HCT116 (cell line): ENCODE measurements at regions not wholly inside any gene's neighbourhood (a gene's known extent, or its start where the extent isn't known, plus 50 kb on each side); places are given as distances from the start of the nearest gene placed in this dataset.

Experiments
- ATAC-seq: fragments of 200-7000 bp; cut with Tn5 transposase; 2 replicates; pipeline ENCODE4 v1.9.1; 2020; ENCODE audit warnings: mild to moderate bottlenecking, moderate library complexity
- BruUV-seq: library from RNA; stranded (reverse); fragments of 400-500 nt; replicated peaks from 2 replicates; lab custom pipeline; 2021; lab: Mats Ljungman, UMichigan
- CTCF ChIA-PET: fragments of 300-600 bp; sonication (Branson Sonifier 250); formaldehyde crosslinking; loops from one replicate; lab custom pipeline; 2021; ENCODE audit warnings: antibody characterized with exemption; lab: Charles Lee
- POLR2A ChIA-PET: fragments of 300-600, 350-600 bp; sonication (Branson Sonifier 250); formaldehyde crosslinking; loops from one replicate; lab custom pipeline; 2021; ENCODE audit warnings: antibody characterized with exemption; lab: Charles Lee
- RAD21 ChIA-PET, 2 experiments: fragments of 300-600 bp; sonication (Branson Sonifier 250); formaldehyde crosslinking; loops; one replicate each; lab custom pipeline; 2023; ENCODE audit warnings: low total read pairs in 2 of 2; ENCODE audit not compliant: uncharacterized antibody in 2 of 2, unreplicated experiment in 2 of 2, low non-redundant PET in 1 of 2; lab: Charles Lee
- DNase-seq: peaks from one replicate; pipeline ENCODE4 v3.0.0-alpha.2; 2010; ENCODE audit warnings: low read depth, low spot score
- H2AFZ ChIP-seq: fragments of 200-600 bp; shearing (Covaris generic), sonication (generic); 2 replicates; pipeline ENCODE4 v1.6.1; 2017; ENCODE audit warnings: low read depth, mixed run types, mixed read lengths, antibody characterized with exemption, low read length; ENCODE audit not compliant: poor library complexity, severe bottlenecking
- H3K27ac ChIP-seq: 2 replicates; pipeline ENCODE4 v1.5.1; 2012; ENCODE audit warnings: low read depth, low read length
- H3K27me3 ChIP-seq: fragments of 200-600 bp; sonication (generic); 2 replicates; pipeline ENCODE4 v1.6.1; 2016; ENCODE audit warnings: mixed run types, low read length, mixed read lengths; ENCODE audit not compliant: insufficient read depth
- H3K36me3 ChIP-seq, 2 experiments: fragments of 200-500 bp in 1 of 2; fragments of 200-600 bp in 1 of 2; sonication (Bioruptor generic) in 1 of 2; sonication (generic) in 1 of 2; 2 replicates each; pipeline versions ENCODE4 v1.5.1 to v1.6.1; 2014 to 2016; ENCODE audit warnings: low read length in 2 of 2, inconsistent platforms in 1 of 2, mixed read lengths in 1 of 2, mixed run types in 1 of 2; ENCODE audit not compliant: insufficient read depth in 2 of 2, control insufficient read depth in 1 of 2
- H3K4me1 ChIP-seq, 2 experiments: fragments of 200-600 bp in 1 of 2; sonication (generic) in 1 of 2; 2 replicates each; pipeline versions ENCODE4 v1.5.1 to v1.6.1; 2012 to 2017; ENCODE audit warnings: low read length in 2 of 2, inconsistent platforms in 1 of 2, mild to moderate bottlenecking in 1 of 2, mixed read lengths in 1 of 2, mixed run types in 1 of 2, moderate library complexity in 1 of 2; ENCODE audit not compliant: insufficient read depth in 2 of 2, control insufficient read depth in 1 of 2
- H3K4me2 ChIP-seq: fragments of 200-600 bp; sonication (generic); 2 replicates; pipeline ENCODE4 v1.6.1; 2017; ENCODE audit warnings: mixed run types, low read length, mixed read lengths
- H3K4me3 ChIP-seq, 2 experiments: fragments of 200-600 bp in 1 of 2; sonication (generic) in 1 of 2; replicated peaks in 1 of 2; 2 replicates each; pipeline ENCODE4 v1.5.1; 2011 to 2016; ENCODE audit warnings: low read length in 2 of 2, control low read depth in 1 of 2, low read depth in 1 of 2, mild to moderate bottlenecking in 1 of 2, mixed read lengths in 1 of 2, mixed run types in 1 of 2
- H3K79me2 ChIP-seq: fragments of 200-600 bp; sonication (generic); 2 replicates; pipeline ENCODE4 v1.6.1; 2017; ENCODE audit warnings: mild to moderate bottlenecking, mixed run types, low read length, moderate library complexity, mixed read lengths; ENCODE audit not compliant: insufficient read depth
- H3K9ac ChIP-seq: fragments of 200-600 bp; sonication (generic); 2 replicates; pipeline ENCODE4 v1.6.1; 2016; ENCODE audit warnings: low read length, mixed read lengths
- H3K9me2 ChIP-seq: fragments of 200-600 bp; sonication (generic), shearing (Covaris generic); 2 replicates; pipeline ENCODE4 v1.6.1; 2017; ENCODE audit warnings: mixed run types, mild to moderate bottlenecking, moderate library complexity; ENCODE audit not compliant: insufficient read depth
- H3K9me3 ChIP-seq, 2 experiments: fragments of 200-500 bp in 1 of 2; fragments of 200-600 bp in 1 of 2; sonication (Bioruptor generic) in 1 of 2; sonication (generic) in 1 of 2; 2 replicates each; pipeline ENCODE4 v1.6.1; 2014 to 2017; ENCODE audit warnings: low read length in 2 of 2, mixed read lengths in 2 of 2, inconsistent platforms in 1 of 2, low read depth in 1 of 2, mild to moderate bottlenecking in 1 of 2, mixed run types in 1 of 2, moderate library complexity in 1 of 2; ENCODE audit not compliant: control insufficient read depth in 1 of 2, insufficient read depth in 1 of 2
- H4K20me1 ChIP-seq: fragments of 200-600 bp; sonication (generic), shearing (Covaris generic); 2 replicates; pipeline ENCODE4 v1.6.1; 2017; ENCODE audit warnings: mixed run types, mild to moderate bottlenecking, moderate library complexity; ENCODE audit not compliant: insufficient read depth
- CBX3 ChIP-seq: IDR thresholded peaks from 2 replicates; pipeline ENCODE4 v1.6.1; 2012; ENCODE audit warnings: low read depth
- CEBPB ChIP-seq: IDR thresholded peaks from 2 replicates; pipeline ENCODE4 v1.6.1; 2012; ENCODE audit warnings: low read depth
- EGR1 ChIP-seq: IDR thresholded peaks from 2 replicates; pipeline ENCODE4 v1.6.1; 2012; ENCODE audit warnings: low read depth
- EZH2 ChIP-seq: fragments of 200-600 bp; sonication (generic); IDR thresholded peaks from 2 replicates; pipeline ENCODE4 v1.6.1; 2017; ENCODE audit warnings: antibody characterized with exemption, mixed run types
- EZH2phosphoT487 ChIP-seq: fragments of 200-600 bp; IDR thresholded peaks from 2 replicates; pipeline ENCODE4 v1.6.1; 2018; ENCODE audit warnings: antibody characterized with exemption, borderline replicate concordance
- TCF7L2 ChIP-seq: IDR thresholded peaks from 2 replicates; pipeline ENCODE4 v1.7.0; 2011; ENCODE audit warnings: borderline replicate concordance, inconsistent platforms; ENCODE audit not compliant: insufficient read depth, insufficient read length; ENCODE audit errors: extremely low read depth
- YY1 ChIP-seq: IDR thresholded peaks from 2 replicates; pipeline ENCODE4 v1.6.1; 2011; ENCODE audit warnings: low read length, low read depth, moderate library complexity, mild to moderate bottlenecking; ENCODE audit not compliant: insufficient replicate concordance; ENCODE audit errors: extremely low read depth
- ZFX ChIP-seq: fragments of 450-650 bp; IDR thresholded peaks from 2 replicates; pipeline ENCODE4 v1.6.1; 2017
- ZNF274 ChIP-seq: fragments of 200-500 bp; sonication (Bioruptor generic); IDR thresholded peaks from 2 replicates; pipeline ENCODE4 v1.6.1; 2014; ENCODE audit warnings: mild to moderate bottlenecking, low read depth, low read length, inconsistent platforms
- intact Hi-C: fragments of 100-400 bp; cut with micrococcal nuclease; formaldehyde crosslinking; loops from 2 replicates; pipeline ENCODE4 v1.10.0; 2022
- TF ChIP-seq, protein P1 (sequence below), 3 experiments: fragments of 200-600 bp in 1 of 3; sonication (generic) in 1 of 3; IDR thresholded peaks in 2 of 3; conservative IDR thresholded peaks in 1 of 3; 2 replicates each; pipeline ENCODE4 v1.5.1; 2012 to 2017; ENCODE audit warnings: low read depth in 2 of 3, low read length in 2 of 3, antibody characterized with exemption in 1 of 3, borderline replicate concordance in 1 of 3, control low read depth in 1 of 3, mild to moderate bottlenecking in 1 of 3, mixed read lengths in 1 of 3, mixed run types in 1 of 3, moderate library complexity in 1 of 3; ENCODE audit not compliant: insufficient read depth in 1 of 3
- TF ChIP-seq, protein P2 (sequence below): IDR thresholded peaks from 2 replicates; pipeline ENCODE4 v1.6.1; 2012
- TF ChIP-seq, protein P3 (sequence below): IDR thresholded peaks from 2 replicates; pipeline ENCODE4 v1.6.1; 2011; ENCODE audit warnings: mild to moderate bottlenecking, low read length, moderate library complexity; ENCODE audit not compliant: insufficient replicate concordance; ENCODE audit errors: extremely low read depth

DNA sequence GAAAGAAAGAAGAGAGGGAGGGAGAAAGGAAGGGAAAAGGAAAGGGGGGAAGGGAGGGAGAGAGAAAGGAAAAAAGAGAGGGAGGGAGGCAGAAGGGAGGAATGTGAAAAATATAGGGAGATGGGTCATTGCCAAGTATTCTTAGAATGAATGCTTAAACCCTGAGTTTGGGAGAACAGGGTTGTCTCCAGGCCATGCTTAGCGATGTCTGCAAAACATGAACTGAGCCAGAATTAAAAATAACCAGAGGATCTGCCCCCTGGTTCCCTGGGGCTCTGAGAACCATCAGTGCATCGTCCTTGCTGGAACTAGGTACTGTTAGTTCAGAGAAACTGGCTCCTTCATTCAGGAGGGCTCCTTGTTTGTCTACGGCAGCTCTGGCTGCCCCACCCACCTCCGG, 170.4 kb downstream of the IRX5 start:
- no TSS peak for BruUV-seq
- Histone ChIP-seq H4K20me1 (no peaks in the 10 kb centered on the region), H3K4me1 (no peaks in the 10 kb centered on the region), H3K9me3 (no peaks in the 10 kb centered on the region), H2AFZ (no peak overlapping the region)
- intact Hi-C loops, result no loop called here
- CTCF ChIA-PET, result no interaction called here
- TF ChIP-seq ZNF274, result no peak
- TF ChIP-seq ZFX, result no peak
- TF ChIP-seq CEBPB, result no peak
- no peak for TF ChIP-seq EZH2phosphoT487
- TF ChIP-seq, protein P1, sequence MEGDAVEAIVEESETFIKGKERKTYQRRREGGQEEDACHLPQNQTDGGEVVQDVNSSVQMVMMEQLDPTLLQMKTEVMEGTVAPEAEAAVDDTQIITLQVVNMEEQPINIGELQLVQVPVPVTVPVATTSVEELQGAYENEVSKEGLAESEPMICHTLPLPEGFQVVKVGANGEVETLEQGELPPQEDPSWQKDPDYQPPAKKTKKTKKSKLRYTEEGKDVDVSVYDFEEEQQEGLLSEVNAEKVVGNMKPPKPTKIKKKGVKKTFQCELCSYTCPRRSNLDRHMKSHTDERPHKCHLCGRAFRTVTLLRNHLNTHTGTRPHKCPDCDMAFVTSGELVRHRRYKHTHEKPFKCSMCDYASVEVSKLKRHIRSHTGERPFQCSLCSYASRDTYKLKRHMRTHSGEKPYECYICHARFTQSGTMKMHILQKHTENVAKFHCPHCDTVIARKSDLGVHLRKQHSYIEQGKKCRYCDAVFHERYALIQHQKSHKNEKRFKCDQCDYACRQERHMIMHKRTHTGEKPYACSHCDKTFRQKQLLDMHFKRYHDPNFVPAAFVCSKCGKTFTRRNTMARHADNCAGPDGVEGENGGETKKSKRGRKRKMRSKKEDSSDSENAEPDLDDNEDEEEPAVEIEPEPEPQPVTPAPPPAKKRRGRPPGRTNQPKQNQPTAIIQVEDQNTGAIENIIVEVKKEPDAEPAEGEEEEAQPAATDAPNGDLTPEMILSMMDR (IDR thresholded peaks at IDR 0.05 in 2 of 3, conservative IDR thresholded peaks at IDR 0.05 in 1 of 3; ENCODE audit: borderline replicate concordance in 1 of 3, insufficient read depth in 1 of 3, low read depth in 2 of 3, low read length in 2 of 3), result no peak
- no peak for TF ChIP-seq TCF7L2
- TF ChIP-seq, protein P2, sequence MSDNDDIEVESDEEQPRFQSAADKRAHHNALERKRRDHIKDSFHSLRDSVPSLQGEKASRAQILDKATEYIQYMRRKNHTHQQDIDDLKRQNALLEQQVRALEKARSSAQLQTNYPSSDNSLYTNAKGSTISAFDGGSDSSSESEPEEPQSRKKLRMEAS, result no peak
- no peak for TF ChIP-seq CBX3
- TF ChIP-seq EGR1, result no peak
- TF ChIP-seq, protein P3, sequence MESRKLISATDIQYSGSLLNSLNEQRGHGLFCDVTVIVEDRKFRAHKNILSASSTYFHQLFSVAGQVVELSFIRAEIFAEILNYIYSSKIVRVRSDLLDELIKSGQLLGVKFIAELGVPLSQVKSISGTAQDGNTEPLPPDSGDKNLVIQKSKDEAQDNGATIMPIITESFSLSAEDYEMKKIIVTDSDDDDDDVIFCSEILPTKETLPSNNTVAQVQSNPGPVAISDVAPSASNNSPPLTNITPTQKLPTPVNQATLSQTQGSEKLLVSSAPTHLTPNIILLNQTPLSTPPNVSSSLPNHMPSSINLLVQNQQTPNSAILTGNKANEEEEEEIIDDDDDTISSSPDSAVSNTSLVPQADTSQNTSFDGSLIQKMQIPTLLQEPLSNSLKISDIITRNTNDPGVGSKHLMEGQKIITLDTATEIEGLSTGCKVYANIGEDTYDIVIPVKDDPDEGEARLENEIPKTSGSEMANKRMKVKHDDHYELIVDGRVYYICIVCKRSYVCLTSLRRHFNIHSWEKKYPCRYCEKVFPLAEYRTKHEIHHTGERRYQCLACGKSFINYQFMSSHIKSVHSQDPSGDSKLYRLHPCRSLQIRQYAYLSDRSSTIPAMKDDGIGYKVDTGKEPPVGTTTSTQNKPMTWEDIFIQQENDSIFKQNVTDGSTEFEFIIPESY, result no peak
- TF ChIP-seq EZH2, result no peak
- no peak for TF ChIP-seq YY1
- TF ChIP-seq, all 23 proteins: peak for 0
- Histone ChIP-seq H3K79me2 (no peaks in the 10 kb centered on the region), H3K9ac (no peak overlapping the region), H3K27me3 (peaks cover 16% of the 10 kb centered on the region; the same call in 1 of the 2 replicates), H3K9me2 (no peaks in the 10 kb centered on the region), H3K4me3 (no peak overlapping the region), H3K4me2 (no peak overlapping the region), H3K36me3 (no peaks in the 10 kb centered on the region), H3K27ac (no peak overlapping the region)
- ATAC-seq (no peak), DNase-seq (no peak)
- ChIA-PET POLR2A (no interaction called here), RAD21 (no interaction called here)
